D341Med (cell line): ENCODE measurements at regions not wholly inside any gene's neighbourhood (a gene's known extent, or its start where the extent isn't known, plus 50 kb on each side); places are given as distances from the start of the nearest gene placed in this dataset.

Experiments used
- DNase-seq: peaks from one replicate; pipeline ENCODE4 v3.0.0; 2012; ENCODE audit warnings: low spot score

DNA sequence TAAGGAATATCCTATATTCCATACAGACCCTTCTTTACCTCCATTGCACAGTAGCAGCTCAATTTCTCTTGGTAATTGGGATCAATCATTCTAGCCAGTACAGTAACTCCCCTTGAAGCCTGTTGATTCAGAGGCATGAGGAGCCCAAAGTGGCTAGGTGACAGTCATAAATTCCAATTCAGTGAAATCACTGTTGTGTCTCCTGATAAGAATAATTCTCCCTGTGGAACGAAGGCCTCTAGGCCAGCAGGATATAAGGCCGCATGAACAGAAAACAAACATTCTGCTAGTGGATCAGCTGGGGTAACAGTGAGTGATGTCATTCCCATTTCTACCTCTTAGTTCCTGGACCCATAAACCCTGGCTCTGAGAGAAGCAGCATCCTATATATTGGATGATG is 696.3 kb downstream of the NR2F2 start:
- DNase-seq = no peak

DNA sequence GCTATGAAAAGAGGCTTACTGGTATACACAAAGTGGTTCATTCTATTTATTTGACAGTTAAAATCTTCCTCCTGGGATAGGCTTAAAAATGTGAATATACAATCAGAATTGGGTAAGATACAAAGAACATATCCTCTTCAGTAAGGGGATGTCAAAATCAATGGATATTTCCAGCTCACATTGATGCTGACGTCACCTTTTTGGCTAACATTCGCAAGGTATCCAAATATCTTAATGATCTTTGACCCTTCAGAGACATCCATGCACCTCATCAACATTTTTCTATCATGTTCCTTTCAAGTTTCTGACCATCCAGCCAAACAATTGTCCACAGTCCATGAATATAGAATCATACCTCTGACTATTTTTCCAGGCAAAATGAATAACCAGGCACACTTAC is 697.3 kb downstream of the NR2F2 start:
- no peak for DNase-seq

- DNase-seq = no peak
These were observed 699.8 kb downstream of the NR2F2 start for GRCh38 chr15:97030251-97030650.

GRCh38 chr15:97036301-97036700 is 705.8 kb downstream of the NR2F2 start:
- no peak for DNase-seq

DNA sequence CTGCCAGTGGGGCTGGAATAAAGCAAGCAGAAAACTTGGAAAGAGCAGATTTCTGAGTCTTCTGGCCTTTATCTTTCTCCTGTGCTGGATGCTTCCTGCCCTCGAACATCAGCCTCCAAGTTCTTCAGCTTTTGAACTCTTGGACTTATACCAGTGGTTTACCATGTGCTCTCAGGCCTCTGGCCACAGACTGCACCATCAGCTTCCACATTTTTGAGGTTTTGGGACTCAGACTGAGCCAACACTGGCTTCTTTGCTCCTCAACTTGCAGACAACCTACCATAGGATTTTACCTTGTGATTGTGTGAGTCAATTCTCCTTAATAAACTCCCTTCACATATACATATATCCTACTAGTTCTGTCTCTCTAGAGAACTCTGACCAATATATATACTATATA is 706.6 kb downstream of the NR2F2 start:
- DNase-seq = no peak

DNA sequence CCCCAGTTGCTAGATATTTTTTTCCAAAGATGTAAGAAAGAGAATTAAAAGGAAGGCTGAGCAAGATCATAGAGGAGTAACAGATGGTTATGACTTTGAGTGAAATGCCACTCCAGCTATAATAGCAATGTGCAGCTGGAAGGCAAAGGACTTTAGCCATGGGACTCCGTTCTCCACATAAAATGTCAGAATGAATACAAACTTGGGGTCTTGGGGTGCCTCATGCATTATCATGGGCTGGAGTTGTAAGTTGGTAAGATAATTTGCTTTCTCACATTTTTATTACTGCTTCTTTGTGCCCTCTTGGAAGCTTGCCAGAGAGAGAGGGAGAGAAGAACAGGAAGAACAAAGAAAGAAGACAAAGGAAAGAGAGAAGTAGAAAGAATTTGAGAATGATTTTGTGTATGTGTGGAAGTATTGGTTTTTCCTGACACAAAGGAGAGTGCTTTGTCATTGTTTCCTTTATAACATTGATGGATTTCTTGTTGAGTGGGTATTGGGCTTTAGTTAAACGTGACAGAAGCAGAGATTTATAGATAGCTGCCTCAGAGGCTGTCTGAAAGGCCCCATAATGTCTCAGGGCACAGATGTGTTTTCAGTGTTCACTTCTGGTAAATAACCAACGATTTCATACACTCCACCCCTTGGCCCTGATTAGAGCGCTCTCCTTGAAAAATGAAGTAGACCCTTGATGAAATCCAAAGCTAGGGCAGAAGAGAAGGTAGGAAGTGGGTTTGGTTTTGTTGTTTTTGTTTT is 715.3 kb downstream of the NR2F2 start:
- DNase-seq = no peak

GRCh38 chr15:97052513-97052912 is 722.0 kb downstream of the NR2F2 start:
- DNase-seq = no peak

- DNase-seq = no peak
These were observed 723.1 kb downstream of the NR2F2 start for GRCh38 chr15:97053635-97054034.

- DNase-seq = no peak
These were observed 727.0 kb downstream of the NR2F2 start for GRCh38 chr15:97057503-97057902.

- no peak for DNase-seq
These were observed 728.8 kb downstream of the NR2F2 start for GRCh38 chr15:97059281-97059680.

DNA sequence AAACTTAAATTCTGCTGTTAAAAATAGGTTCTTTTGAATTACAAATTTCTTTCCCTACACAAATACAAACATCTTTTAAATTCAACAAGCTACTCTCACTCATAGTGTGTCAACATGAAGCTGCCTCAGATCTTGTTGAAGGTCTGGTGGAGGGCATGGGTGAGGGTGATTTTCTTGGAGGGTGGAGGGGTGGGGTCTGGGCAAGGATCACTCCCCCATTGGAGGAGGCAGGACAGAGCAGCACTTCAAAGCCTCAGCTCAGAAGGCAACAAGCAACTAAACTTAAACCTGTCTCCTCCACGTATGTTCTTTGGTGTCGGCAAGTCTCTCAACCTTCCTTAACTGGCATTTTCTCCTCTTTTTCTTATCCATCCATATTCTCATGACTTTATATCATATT is 730.9 kb downstream of the NR2F2 start:
- DNase-seq = no peak

- DNase-seq = no peak
These were observed 741.2 kb downstream of the NR2F2 start for GRCh38 chr15:97071668-97072067.

- no peak for DNase-seq
These were observed 742.0 kb downstream of the NR2F2 start for GRCh38 chr15:97072545-97072944.

GRCh38 chr15:97076011-97076410 is 745.5 kb downstream of the NR2F2 start:
- no peak for DNase-seq

- DNase-seq = no peak
These were observed 747.5 kb downstream of the NR2F2 start for GRCh38 chr15:97077975-97078374.

DNA sequence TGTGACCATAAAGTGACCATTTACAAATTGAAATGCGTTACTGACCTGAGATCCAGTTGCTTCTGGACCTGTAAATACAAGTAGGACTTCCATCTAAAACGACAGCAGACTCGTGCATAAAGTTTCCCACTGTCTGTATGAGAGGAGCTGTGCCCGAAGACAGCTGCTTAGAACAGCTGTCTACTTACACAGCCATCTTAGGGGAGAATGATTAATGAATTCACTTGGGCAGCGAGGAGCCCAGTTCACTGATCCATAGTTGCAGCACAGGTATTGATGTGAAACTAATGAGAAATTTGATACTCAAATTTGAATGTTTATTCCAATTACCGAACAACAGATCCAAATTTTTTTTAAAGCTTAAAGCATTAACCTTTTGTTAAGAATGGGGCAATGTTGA is 748.1 kb downstream of the NR2F2 start:
- DNase-seq = no peak

GRCh38 chr15:97081666-97082226 is 751.2 kb downstream of the NR2F2 start:
- no peak for DNase-seq

GRCh38 chr15:97082830-97083229 is 752.3 kb downstream of the NR2F2 start:
- DNase-seq = no peak

GRCh38 chr15:97084650-97085049 is 754.1 kb downstream of the NR2F2 start:
- DNase-seq = no peak

DNA sequence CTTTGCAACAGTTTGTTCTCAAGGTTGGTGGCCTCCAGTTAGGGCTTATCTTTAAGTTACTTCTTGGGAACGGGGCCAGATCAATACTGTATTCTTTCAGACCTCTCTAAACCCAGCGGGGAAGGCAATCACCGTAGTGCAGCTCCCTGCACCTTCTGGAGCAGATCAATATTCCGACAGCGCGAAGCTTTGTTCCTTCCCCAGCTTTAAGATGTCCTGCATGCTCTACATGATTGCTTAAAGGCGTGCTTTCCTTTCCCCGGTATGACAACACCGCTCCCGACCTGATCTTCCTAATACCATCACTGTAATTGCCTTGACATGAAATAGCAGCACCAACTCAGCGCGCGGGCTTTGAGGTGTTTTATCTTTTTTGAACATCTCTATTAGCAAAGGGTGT is 755.2 kb downstream of the NR2F2 start:
- DNase-seq = no peak

GRCh38 chr15:97087006-97087741 is 756.7 kb downstream of the NR2F2 start:
- DNase-seq = no peak

GRCh38 chr15:97091093-97091492 is 760.6 kb downstream of the NR2F2 start:
- DNase-seq = no peak

GRCh38 chr15:97092656-97093055 is 762.2 kb downstream of the NR2F2 start:
- no peak for DNase-seq
